Right lobe of liver (tissue), 6 donors: ENCODE measurements at regions not wholly inside any gene's neighbourhood (a gene's known extent, or its start where the extent isn't known, plus 50 kb on each side); places are given as distances from the start of the nearest gene placed in this dataset.

Experiments
- ATAC-seq, 4 donors: fragments of 200-7000 bp; cut with Tn5 transposase; one replicate each; pipeline ENCODE4 v1.9.1; 2020; ENCODE audit warnings: mild to moderate bottlenecking in 4 of 4, moderate library complexity in 4 of 4
- DNase-seq, 3 donors: peaks; one replicate each; pipeline ENCODE4 v3.0.0-alpha.2; 2020
- H3K27ac ChIP-seq, 3 donors: fragments of 200-600 bp; one replicate each; pipeline ENCODE4 v1.8.0; 2022
- H3K27me3 ChIP-seq, 2 donors: fragments of 200-600 bp; one replicate each; pipeline ENCODE4 v1.8.0; 2022
- H3K36me3 ChIP-seq, 4 donors: fragments of 200-600 bp; sonication (generic) in 1 of 4; one replicate each; pipeline versions ENCODE4 v1.5.1 to v1.8.0; 2017 to 2022; ENCODE audit warnings: control low read depth in 1 of 4
- H3K4me1 ChIP-seq, 4 donors: fragments of 200-600 bp; sonication (generic) in 1 of 4; one replicate each; pipeline versions ENCODE4 v1.5.1 to v1.8.0; 2017 to 2022; ENCODE audit warnings: control low read depth in 1 of 4
- H3K4me3 ChIP-seq, 3 donors: fragments of 200-600 bp; one replicate each; pipeline ENCODE4 v1.8.0; 2022
- H3K9me3 ChIP-seq, 4 donors: fragments of 200-600 bp; sonication (generic) in 1 of 4; one replicate each; pipeline versions ENCODE4 v1.5.1 to v1.8.0; 2017 to 2022; ENCODE audit warnings: control low read depth in 1 of 4
- POLR2A ChIP-seq: fragments of 450-650 bp; IDR thresholded peaks from one replicate; pipeline ENCODE4 v1.6.1; 2017; ENCODE audit warnings: antibody characterized with exemption, mild to moderate bottlenecking
- WGBS: methylation state at CpG from one replicate; pipeline ENCODE4 v1.1.6; 2018; ENCODE audit warnings: low coverage, low lambda C conversion rate; ENCODE audit not compliant: insufficient coverage; ENCODE audit errors: missing lambda C conversion rate; 5-methylcytosine and 5-hydroxymethylcytosine counted together
- intact Hi-C, 2 donors: fragments of 100-400 bp; cut with DNase I; formaldehyde crosslinking; loops; one replicate each; pipeline versions ENCODE4 v1.11.2 to v1.14.1; 2022
- TF ChIP-seq, protein P1 (sequence below), 4 donors: fragments of 200-600 bp in 3 of 4; fragments of 450-650 bp in 1 of 4; IDR thresholded peaks; one replicate each; pipeline versions ENCODE4 v1.5.1 to v1.8.0; 2016 to 2022; ENCODE audit warnings: antibody characterized with exemption in 4 of 4, mild to moderate bottlenecking in 2 of 4
- donor health status: DM: no; HTN: yes; CAD: no.
- donor health status: DM: no; HTN: no; CAD: no.
- donor health status: DM: no; HTN: no; CAD: no.
- donor health status: DM: no; HTN: yes; CAD: no.
- donor health status: DM: no; HTN: yes; CAD: no.

DNA sequence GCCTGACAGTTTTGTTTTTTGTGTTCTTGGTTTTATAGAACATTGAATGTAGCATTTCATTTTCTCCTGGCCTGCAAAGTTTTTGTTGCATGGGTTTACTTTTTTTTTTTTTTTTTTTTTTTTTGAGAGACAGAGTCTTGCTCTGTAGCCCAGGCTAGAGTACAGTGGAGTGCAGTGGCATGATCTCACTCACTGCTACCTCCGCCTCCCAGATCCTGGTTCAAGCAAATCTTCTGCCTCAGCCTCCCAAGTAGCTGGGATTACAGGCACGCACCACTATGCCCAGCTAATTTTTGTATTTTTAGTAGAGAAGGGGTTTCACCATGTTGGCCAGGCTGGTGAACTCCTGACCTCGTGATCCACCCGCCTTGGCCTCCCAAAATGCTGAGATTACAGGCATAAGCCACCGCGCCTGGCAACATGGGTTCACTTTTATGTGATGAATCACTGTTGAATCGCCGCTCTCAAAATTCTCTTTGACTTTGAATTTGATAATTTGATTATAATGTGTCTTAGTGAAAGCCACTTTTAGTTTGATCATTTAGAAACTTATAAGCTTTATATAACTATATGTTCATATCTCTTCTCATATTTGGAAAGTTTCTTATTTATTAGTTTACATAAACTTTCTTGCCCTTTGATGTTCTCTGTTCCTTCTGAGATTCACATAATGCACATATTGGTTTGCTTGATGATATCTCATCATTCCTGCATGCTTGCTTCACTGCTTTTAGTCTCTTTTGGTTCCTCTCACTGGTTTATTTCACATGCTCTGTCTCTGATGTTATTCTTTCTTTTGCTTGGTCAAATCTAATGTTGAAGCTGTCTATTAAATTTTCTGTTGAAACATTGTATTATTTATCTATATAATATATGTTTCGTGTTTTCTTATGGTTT lies 589.0 kb upstream of the CNTN5 start:
- H3K36me3 ChIP-seq: no peaks in the 10 kb centered on the region
- H3K27me3 ChIP-seq: no peaks in the 10 kb centered on the region
- intact Hi-C loops: no loop called here
- H3K27ac ChIP-seq: no peak overlapping the region
- H3K4me1 ChIP-seq: no peaks in the 10 kb centered on the region
- 86% methylated on average over 7 of the region's 9 CpGs for whole genome bisulfite sequencing
- H3K4me3 ChIP-seq: no peak overlapping the region
- no peak for DNase-seq
- peaks cover 0 to 10% (median 0%) of the 10 kb centered on the region in 4 donors for H3K9me3 ChIP-seq
- TF ChIP-seq, protein P1, sequence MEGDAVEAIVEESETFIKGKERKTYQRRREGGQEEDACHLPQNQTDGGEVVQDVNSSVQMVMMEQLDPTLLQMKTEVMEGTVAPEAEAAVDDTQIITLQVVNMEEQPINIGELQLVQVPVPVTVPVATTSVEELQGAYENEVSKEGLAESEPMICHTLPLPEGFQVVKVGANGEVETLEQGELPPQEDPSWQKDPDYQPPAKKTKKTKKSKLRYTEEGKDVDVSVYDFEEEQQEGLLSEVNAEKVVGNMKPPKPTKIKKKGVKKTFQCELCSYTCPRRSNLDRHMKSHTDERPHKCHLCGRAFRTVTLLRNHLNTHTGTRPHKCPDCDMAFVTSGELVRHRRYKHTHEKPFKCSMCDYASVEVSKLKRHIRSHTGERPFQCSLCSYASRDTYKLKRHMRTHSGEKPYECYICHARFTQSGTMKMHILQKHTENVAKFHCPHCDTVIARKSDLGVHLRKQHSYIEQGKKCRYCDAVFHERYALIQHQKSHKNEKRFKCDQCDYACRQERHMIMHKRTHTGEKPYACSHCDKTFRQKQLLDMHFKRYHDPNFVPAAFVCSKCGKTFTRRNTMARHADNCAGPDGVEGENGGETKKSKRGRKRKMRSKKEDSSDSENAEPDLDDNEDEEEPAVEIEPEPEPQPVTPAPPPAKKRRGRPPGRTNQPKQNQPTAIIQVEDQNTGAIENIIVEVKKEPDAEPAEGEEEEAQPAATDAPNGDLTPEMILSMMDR (IDR thresholded peaks at IDR 0.05): no peak
- TF ChIP-seq POLR2A: no peak
- ATAC-seq: no peak

DNA sequence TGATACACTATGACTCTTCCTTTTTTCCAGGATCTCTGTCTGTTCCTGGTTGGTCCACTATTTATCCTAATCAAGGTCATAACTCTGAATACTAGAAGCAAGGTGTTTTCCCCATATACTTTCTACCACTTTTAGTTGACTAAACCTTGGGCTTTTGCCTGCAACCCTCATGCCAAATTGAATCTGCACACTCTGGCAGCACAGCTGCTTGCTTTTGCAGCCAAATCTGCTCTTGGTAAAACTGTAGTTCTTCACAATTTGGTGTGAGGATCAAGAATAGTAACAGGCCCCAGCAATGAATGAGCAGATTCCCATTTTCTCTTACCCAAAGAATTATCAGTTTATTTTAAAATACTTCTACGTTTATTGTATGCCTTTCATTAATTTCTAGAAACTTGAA lies 586.5 kb upstream of the CNTN5 start:
- Histone ChIP-seq H3K4me3 (no peak overlapping the region), H3K4me1 (no peaks in the 10 kb centered on the region), H3K36me3 (no peaks in the 10 kb centered on the region), H3K27ac (no peak overlapping the region), H3K27me3 (no peaks in the 10 kb centered on the region), H3K9me3 (peaks cover 0 to 1% (median 0%) of the 10 kb centered on the region in 4 donors)
- TF ChIP-seq, protein P1 (IDR thresholded peaks at IDR 0.05): no peak
- TF ChIP-seq POLR2A: no peak
- WGBS: 22% methylated on average over 1 of the region's 1 CpG
- no peak for DNase-seq
- intact Hi-C loops: no loop called here
- ATAC-seq: no peak

DNA sequence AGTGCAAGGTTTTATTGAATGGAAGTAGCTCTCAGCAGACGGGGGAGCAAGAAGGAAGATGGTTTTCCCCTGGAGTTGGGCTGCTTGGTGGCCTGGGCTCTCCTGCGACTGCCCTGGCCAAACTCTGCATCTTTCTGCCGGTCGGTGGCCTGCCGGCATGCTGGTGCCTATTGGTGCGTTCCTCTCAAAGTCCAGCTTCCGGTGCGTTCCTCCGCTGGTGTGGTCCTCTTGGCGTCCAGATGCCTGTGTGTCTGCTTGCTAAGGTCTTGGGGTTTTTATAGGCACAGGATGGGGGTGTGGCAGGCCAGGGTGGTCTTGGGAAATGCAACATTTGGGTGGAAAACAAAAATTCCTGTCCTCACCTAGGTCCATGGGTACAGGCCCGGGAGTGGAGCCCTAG lies 567.4 kb upstream of the CNTN5 start:
- H3K9me3 ChIP-seq: no peaks in the 10 kb centered on the region

DNA sequence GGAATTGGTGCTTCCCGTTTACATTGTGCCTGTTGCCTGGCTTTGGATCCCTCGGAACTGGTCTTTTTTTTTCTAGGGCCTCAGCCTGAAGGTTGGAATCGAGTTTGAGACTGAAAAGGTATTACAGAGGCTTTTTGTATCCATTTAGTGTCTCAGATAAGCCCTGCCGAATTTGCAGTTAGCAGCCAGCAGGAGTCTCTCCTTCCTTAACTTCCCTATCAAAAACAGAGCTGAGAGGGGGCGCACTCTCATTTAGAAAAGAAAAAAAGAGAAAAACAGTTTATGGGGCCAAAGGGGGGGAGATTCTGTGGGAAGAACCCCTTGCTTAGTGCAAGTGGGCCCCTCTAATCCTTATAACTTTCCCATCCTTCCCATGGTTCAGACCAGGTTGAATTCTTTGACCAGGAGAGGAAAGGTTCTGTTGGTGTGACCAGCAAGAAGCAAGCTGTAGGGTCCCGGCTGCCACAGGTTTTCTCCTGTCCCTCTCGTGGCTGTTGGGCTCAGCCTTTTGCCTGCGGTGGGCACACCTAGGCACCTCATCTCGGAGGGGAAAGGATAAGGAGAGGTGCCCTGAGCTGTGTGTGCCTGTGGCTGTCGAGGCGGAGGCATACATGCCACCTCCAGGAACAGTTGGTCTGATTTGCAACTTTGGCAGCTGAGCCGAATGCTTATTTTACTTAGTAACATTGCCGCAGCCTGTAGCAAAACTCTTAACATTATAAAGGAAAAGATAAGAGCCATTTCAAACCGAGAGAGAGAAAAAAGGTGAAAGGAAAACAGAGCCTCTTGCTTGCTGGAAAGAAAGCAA lies 565.0 kb upstream of the CNTN5 start:
- Histone ChIP-seq H3K36me3 (no peaks in the 10 kb centered on the region), H3K27me3 (no peaks in the 10 kb centered on the region), H3K9me3 (no peaks in the 10 kb centered on the region), H3K4me3 (no peak overlapping the region), H3K4me1 (no peaks in the 10 kb centered on the region), H3K27ac (no peak overlapping the region)
- TF ChIP-seq, protein P1 (IDR thresholded peaks at IDR 0.05): no peak
- TF ChIP-seq POLR2A: no peak
- DNase-seq: no peak
- intact Hi-C loops: no loop called here
- no peak for ATAC-seq
- WGBS: 49% methylated on average over 11 of the region's 14 CpGs

More for the DNA sequence above, 567.4 kb upstream of the CNTN5 start:
- Histone ChIP-seq H3K27me3 (no peaks in the 10 kb centered on the region), H3K4me1 (no peaks in the 10 kb centered on the region), H3K4me3 (no peak overlapping the region), H3K27ac (no peak overlapping the region), H3K36me3 (no peaks in the 10 kb centered on the region)
- DNase-seq (no peak), ATAC-seq (no peak)
- intact Hi-C loops: no loop called here
- TF ChIP-seq, protein P1 (IDR thresholded peaks at IDR 0.05): no peak
- TF ChIP-seq POLR2A: no peak
- 36% methylated on average over 2 of the region's 11 CpGs for WGBS
